Mucosa of rectum (tissue), 2 donors: ENCODE measurements at regions not wholly inside any gene's neighbourhood (a gene's known extent, or its start where the extent isn't known, plus 50 kb on each side); places are given as distances from the start of the nearest gene placed in this dataset.

Experiments
- H3K27ac ChIP-seq, 2 donors: one replicate each; pipeline ENCODE4 v1.7.0; 2013; ENCODE audit warnings: inconsistent platforms in 2 of 2, low read depth in 2 of 2, low read length in 2 of 2
- H3K27me3 ChIP-seq, 2 donors: one replicate each; pipeline ENCODE4 v1.7.0; 2013; ENCODE audit warnings: low read length in 2 of 2; ENCODE audit not compliant: control insufficient read depth in 2 of 2, insufficient read depth in 2 of 2
- H3K36me3 ChIP-seq, 2 donors: one replicate each; pipeline ENCODE4 v1.7.0; 2013; ENCODE audit warnings: low read length in 2 of 2; ENCODE audit not compliant: control insufficient read depth in 2 of 2, insufficient read depth in 2 of 2
- H3K4me1 ChIP-seq, 2 donors: one replicate each; pipeline ENCODE4 v1.7.0; 2013; ENCODE audit warnings: low read length in 2 of 2, mild to moderate bottlenecking in 1 of 2; ENCODE audit not compliant: control insufficient read depth in 2 of 2, insufficient read depth in 2 of 2
- H3K4me3 ChIP-seq, 2 donors: one replicate each; pipeline ENCODE4 v1.7.0; 2013; ENCODE audit warnings: low read length in 2 of 2
- H3K9ac ChIP-seq, 2 donors: one replicate each; pipeline ENCODE4 v1.7.0; 2013; ENCODE audit warnings: low read length in 2 of 2, low read depth in 1 of 2, mild to moderate bottlenecking in 1 of 2
- H3K9me3 ChIP-seq, 2 donors: one replicate each; pipeline ENCODE4 v1.7.0; 2013; ENCODE audit warnings: low read length in 2 of 2; ENCODE audit not compliant: control insufficient read depth in 2 of 2
- donor health status: healthy.
- donor health status: Normal muscosa, but diverticular disease.

DNA sequence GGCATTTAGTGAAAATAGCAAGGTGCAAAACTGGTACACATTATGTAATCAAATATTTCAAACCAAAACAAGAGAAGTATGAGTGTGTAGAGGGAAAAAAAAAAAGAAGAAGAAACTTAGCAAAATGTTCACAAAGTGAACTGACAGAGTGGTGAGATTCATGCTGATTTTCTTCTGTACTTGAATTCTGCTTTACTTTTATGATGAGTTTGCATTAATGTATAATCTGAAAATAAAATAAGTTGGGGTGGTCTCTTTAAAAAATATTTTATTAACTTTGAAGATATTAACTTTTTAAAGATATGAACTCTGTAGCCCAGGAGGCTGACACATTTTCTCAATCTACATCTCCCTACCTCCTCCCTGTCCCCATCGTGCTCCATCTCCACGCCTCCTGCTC is 185.1 kb downstream of the QDPR start:
- H3K27me3 ChIP-seq: no peaks in the 10 kb centered on the region
- no peak overlapping the region for H3K9ac ChIP-seq
- no peaks in the 10 kb centered on the region for H3K9me3 ChIP-seq
- no peak overlapping the region for H3K27ac ChIP-seq
- no peak overlapping the region for H3K4me3 ChIP-seq
- no peaks in the 10 kb centered on the region for H3K36me3 ChIP-seq
- H3K4me1 ChIP-seq: no peaks in the 10 kb centered on the region

- H3K36me3 ChIP-seq: no peaks in the 10 kb centered on the region
- H3K4me3 ChIP-seq: no peak overlapping the region
- no peaks in the 10 kb centered on the region for H3K4me1 ChIP-seq
- no peak overlapping the region for H3K9ac ChIP-seq
- H3K27ac ChIP-seq: no peak overlapping the region
- no peaks in the 10 kb centered on the region for H3K27me3 ChIP-seq
- H3K9me3 ChIP-seq: no peaks in the 10 kb centered on the region
These were observed 186.8 kb downstream of the QDPR start for GRCh38 chr4:17325098-17325497.

GRCh38 chr4:17324386-17324830 is 187.5 kb downstream of the QDPR start:
- no peak overlapping the region for H3K4me3 ChIP-seq
- H3K27ac ChIP-seq: no peak overlapping the region
- H3K9me3 ChIP-seq: no peaks in the 10 kb centered on the region
- no peaks in the 10 kb centered on the region for H3K36me3 ChIP-seq
- H3K27me3 ChIP-seq: no peaks in the 10 kb centered on the region
- H3K4me1 ChIP-seq: no peaks in the 10 kb centered on the region
- no peak overlapping the region for H3K9ac ChIP-seq

- H3K9me3 ChIP-seq: no peaks in the 10 kb centered on the region
- H3K4me3 ChIP-seq: no peak overlapping the region
- H3K9ac ChIP-seq: no peak overlapping the region
- no peak overlapping the region for H3K27ac ChIP-seq
- no peaks in the 10 kb centered on the region for H3K4me1 ChIP-seq
- H3K36me3 ChIP-seq: no peaks in the 10 kb centered on the region
- no peaks in the 10 kb centered on the region for H3K27me3 ChIP-seq
These were observed 188.1 kb downstream of the QDPR start for GRCh38 chr4:17323554-17324385.

GRCh38 chr4:17322514-17322913 is 189.4 kb downstream of the QDPR start:
- H3K27me3 ChIP-seq: no peaks in the 10 kb centered on the region
- no peak overlapping the region for H3K27ac ChIP-seq
- no peaks in the 10 kb centered on the region for H3K36me3 ChIP-seq
- H3K4me3 ChIP-seq: no peak overlapping the region
- no peak overlapping the region for H3K9ac ChIP-seq
- H3K9me3 ChIP-seq: no peaks in the 10 kb centered on the region
- H3K4me1 ChIP-seq: no peaks in the 10 kb centered on the region

- no peak overlapping the region for H3K4me3 ChIP-seq
- no peaks in the 10 kb centered on the region for H3K4me1 ChIP-seq
- H3K9me3 ChIP-seq: no peaks in the 10 kb centered on the region
- H3K9ac ChIP-seq: no peak overlapping the region
- no peak overlapping the region for H3K27ac ChIP-seq
- H3K36me3 ChIP-seq: no peaks in the 10 kb centered on the region
- H3K27me3 ChIP-seq: no peaks in the 10 kb centered on the region
These were observed 191.8 kb downstream of the QDPR start for GRCh38 chr4:17320046-17320445.

DNA sequence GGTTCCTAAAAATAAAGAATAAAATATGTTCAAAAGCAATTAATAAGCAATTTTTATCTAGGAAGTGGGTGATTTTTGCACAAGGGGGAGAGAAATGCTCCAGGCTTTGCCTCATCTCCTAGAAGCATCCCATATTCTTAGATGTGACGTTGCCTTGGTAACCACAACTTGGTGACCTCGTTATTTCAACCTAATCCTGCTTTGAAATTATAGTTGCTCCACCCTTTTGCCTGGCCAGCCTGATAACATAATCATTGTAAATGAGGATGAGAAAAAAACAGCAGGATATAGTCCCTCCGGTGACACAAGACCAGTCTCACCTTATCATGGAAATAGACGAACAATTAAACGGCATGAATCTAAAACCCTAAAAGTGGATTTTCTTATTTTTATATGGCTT is 194.4 kb downstream of the QDPR start:
- no peak overlapping the region for H3K9ac ChIP-seq
- H3K36me3 ChIP-seq: no peaks in the 10 kb centered on the region
- no peaks in the 10 kb centered on the region for H3K4me1 ChIP-seq
- no peaks in the 10 kb centered on the region for H3K9me3 ChIP-seq
- H3K4me3 ChIP-seq: no peak overlapping the region
- H3K27ac ChIP-seq: no peak overlapping the region
- H3K27me3 ChIP-seq: no peaks in the 10 kb centered on the region

GRCh38 chr4:17316566-17316965 is 195.3 kb downstream of the QDPR start:
- no peaks in the 10 kb centered on the region for H3K4me1 ChIP-seq
- no peak overlapping the region for H3K27ac ChIP-seq
- H3K9ac ChIP-seq: no peak overlapping the region
- H3K9me3 ChIP-seq: no peaks in the 10 kb centered on the region
- H3K27me3 ChIP-seq: no peaks in the 10 kb centered on the region
- no peaks in the 10 kb centered on the region for H3K36me3 ChIP-seq
- H3K4me3 ChIP-seq: no peak overlapping the region

- H3K27me3 ChIP-seq: no peaks in the 10 kb centered on the region
- H3K27ac ChIP-seq: no peak overlapping the region
- no peaks in the 10 kb centered on the region for H3K36me3 ChIP-seq
- H3K9ac ChIP-seq: no peak overlapping the region
- no peaks in the 10 kb centered on the region for H3K4me1 ChIP-seq
- no peak overlapping the region for H3K4me3 ChIP-seq
- H3K9me3 ChIP-seq: no peaks in the 10 kb centered on the region
These were observed 196.4 kb downstream of the QDPR start for GRCh38 chr4:17315459-17315858.

DNA sequence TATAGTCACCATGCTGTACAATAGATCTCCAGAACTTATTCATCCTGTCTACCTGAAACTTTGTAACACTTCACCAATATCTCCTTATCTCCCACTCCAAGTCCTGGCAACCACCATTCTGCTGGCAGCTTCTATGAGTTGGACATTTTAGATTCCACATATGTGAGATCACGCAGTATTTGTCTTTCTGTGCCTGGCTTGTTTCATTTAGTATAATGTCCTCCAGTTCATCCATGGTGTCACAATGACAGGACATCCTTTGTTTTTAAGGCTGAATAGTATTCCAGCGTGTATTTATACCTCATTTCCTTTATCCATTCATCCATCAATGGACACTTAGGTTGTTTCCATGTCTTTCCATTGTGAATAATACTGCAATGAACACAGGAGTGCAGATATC is 198.7 kb downstream of the QDPR start:
- Histone ChIP-seq H3K36me3 (no peaks in the 10 kb centered on the region), H3K27ac (no peak overlapping the region), H3K4me1 (no peaks in the 10 kb centered on the region), H3K4me3 (no peak overlapping the region), H3K9me3 (no peaks in the 10 kb centered on the region), H3K27me3 (no peaks in the 10 kb centered on the region), H3K9ac (no peak overlapping the region)
